Upper lobe of right lung (tissue), 1 donor: ENCODE measurements at regions not wholly inside any gene's neighbourhood (a gene's known extent, or its start where the extent isn't known, plus 50 kb on each side); places are given as distances from the start of the nearest gene placed in this dataset.

Source experiments
- ATAC-seq: fragments of 200-7000 bp; cut with Tn5 transposase; one replicate; pipeline ENCODE4 v1.9.1; 2020; ENCODE audit warnings: mild to moderate bottlenecking, moderate library complexity
- DNase-seq: peaks from one replicate; pipeline ENCODE4 v3.0.0-alpha.2; 2020
- H3K27ac ChIP-seq: fragments of 200-600 bp; one replicate; pipeline ENCODE4 v1.8.0; 2022
- H3K27me3 ChIP-seq: fragments of 200-600 bp; one replicate; pipeline ENCODE4 v1.8.0; 2022; ENCODE audit warnings: mild to moderate bottlenecking
- H3K36me3 ChIP-seq: fragments of 200-600 bp; one replicate; pipeline ENCODE4 v1.8.0; 2022
- H3K4me1 ChIP-seq: fragments of 200-600 bp; one replicate; pipeline ENCODE4 v1.8.0; 2022
- H3K4me3 ChIP-seq: fragments of 200-600 bp; one replicate; pipeline ENCODE4 v1.8.0; 2022; ENCODE audit warnings: mild to moderate bottlenecking
- H3K9me3 ChIP-seq: fragments of 200-600 bp; one replicate; pipeline ENCODE4 v1.8.0; 2022
- intact Hi-C: fragments of 100-400 bp; cut with DNase I; formaldehyde crosslinking; loops from one replicate; pipeline ENCODE4 v1.11.0; 2022
- TF ChIP-seq, protein P1 (sequence below): fragments of 200-600 bp; IDR thresholded peaks from one replicate; pipeline ENCODE4 v1.8.0; 2022; ENCODE audit warnings: antibody characterized with exemption
- donor health status: DM: no; HTN: yes; CAD: no; lungs with severe emphysema.

DNA sequence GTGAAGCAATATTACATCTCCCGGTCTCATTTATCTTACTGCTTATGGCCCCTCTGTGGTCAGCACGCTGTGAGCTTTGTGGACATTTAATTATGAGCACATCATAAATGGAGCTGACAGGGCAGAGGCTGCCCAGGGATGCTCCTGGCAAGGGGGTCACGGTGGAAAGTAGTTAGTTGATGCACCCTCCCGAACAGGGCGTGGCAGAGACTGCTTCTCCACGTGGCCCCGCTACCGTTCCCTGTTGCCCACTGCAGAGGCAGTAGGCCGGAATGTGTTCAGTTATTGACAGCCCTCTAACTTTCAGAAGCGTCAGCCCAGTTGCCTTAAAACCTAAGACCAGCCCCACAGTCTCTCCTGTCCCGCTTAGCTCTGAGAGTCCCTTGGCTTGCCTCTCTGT, 180.3 kb upstream of the ZNF507 start:
- intact Hi-C loops, result no loop called here
- Histone ChIP-seq H3K27ac (no peak overlapping the region), H3K9me3 (no peaks in the 10 kb centered on the region), H3K36me3 (no peaks in the 10 kb centered on the region), H3K4me3 (no peak overlapping the region), H3K4me1 (no peaks in the 10 kb centered on the region), H3K27me3 (peaks cover 5% of the 10 kb centered on the region)
- TF ChIP-seq, protein P1, sequence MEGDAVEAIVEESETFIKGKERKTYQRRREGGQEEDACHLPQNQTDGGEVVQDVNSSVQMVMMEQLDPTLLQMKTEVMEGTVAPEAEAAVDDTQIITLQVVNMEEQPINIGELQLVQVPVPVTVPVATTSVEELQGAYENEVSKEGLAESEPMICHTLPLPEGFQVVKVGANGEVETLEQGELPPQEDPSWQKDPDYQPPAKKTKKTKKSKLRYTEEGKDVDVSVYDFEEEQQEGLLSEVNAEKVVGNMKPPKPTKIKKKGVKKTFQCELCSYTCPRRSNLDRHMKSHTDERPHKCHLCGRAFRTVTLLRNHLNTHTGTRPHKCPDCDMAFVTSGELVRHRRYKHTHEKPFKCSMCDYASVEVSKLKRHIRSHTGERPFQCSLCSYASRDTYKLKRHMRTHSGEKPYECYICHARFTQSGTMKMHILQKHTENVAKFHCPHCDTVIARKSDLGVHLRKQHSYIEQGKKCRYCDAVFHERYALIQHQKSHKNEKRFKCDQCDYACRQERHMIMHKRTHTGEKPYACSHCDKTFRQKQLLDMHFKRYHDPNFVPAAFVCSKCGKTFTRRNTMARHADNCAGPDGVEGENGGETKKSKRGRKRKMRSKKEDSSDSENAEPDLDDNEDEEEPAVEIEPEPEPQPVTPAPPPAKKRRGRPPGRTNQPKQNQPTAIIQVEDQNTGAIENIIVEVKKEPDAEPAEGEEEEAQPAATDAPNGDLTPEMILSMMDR, result no peak
- DNase-seq (no peak), ATAC-seq (no peak)

DNA sequence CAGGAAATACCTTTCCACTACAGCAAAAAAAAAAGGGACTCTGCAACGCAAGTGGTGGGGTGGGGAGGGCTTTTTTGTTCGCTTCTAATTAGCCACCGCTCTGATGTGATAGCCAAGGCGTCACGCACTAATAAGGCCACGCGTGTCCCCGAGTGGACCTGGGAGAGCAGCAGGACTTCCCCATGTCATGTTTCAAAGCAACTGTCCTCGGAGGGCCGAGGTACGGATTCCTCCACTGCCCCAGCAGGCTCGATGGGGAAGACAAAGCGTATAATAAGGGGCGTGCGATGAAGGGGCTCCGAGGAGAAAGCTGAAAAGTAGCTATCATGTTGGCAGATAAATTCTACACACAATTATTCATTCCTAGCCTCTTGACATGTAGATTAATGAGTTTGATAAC, 179.7 kb upstream of the ZNF507 start:
- H3K4me1 ChIP-seq, result no peaks in the 10 kb centered on the region
- H3K36me3 ChIP-seq, result no peaks in the 10 kb centered on the region
- DNase-seq (no peak), ATAC-seq (no peak)
- H3K9me3 ChIP-seq, result no peaks in the 10 kb centered on the region
- H3K27me3 ChIP-seq, result peaks cover 5% of the 10 kb centered on the region
- intact Hi-C loops, result no loop called here
- no peak overlapping the region for H3K4me3 ChIP-seq
- TF ChIP-seq, protein P1, result no peak
- no peak overlapping the region for H3K27ac ChIP-seq

DNA sequence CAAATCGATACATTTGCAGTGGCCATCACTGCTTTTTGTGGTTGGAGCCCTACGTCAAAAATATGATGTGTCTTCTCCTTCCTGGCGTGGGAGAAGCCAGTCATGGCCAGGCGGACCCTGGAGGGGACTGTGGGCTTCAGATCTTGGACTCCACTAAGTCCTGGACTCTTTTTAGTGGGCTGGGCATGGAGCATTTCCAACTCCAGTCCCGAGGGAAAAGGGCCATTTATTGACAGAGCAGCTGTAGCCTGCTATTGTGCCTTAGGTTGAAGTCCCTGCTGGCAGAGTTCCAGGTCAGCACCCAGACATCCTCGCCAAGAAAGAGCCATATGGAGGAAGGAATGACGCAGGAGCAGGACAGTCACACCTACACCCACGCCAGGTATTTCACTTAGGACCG, 179.2 kb upstream of the ZNF507 start:
- no peaks in the 10 kb centered on the region for H3K4me1 ChIP-seq
- no peaks in the 10 kb centered on the region for H3K36me3 ChIP-seq
- DNase-seq, result no peak
- no peak for ATAC-seq
- TF ChIP-seq, protein P1, result no peak
- peaks cover 5% of the 10 kb centered on the region for H3K27me3 ChIP-seq
- H3K9me3 ChIP-seq, result no peaks in the 10 kb centered on the region
- no peak overlapping the region for H3K4me3 ChIP-seq
- no peak overlapping the region for H3K27ac ChIP-seq
- intact Hi-C loops, result no loop called here

DNA sequence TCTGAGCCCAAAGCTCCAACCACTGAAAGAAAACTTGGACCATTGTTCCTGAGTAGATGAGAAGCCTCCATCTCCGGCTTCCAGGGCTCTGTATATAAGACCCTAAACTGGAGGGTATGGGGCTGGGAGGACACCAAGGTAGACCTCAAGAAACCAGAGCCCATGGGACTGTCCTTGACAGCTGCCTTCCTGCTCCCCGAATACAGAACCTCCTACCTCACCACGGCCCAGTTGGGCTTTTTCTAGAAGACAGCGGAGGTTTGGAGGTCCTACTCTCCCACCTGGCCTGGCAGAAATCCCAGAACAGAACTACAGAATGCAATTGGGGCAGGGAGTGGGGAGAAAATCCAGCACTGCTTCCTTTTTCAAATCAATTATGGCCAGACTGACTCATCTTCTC, 177.3 kb upstream of the ZNF507 start:
- Histone ChIP-seq H3K4me1 (no peaks in the 10 kb centered on the region), H3K9me3 (no peaks in the 10 kb centered on the region), H3K36me3 (no peaks in the 10 kb centered on the region), H3K4me3 (no peak overlapping the region), H3K27me3 (peaks cover 5% of the 10 kb centered on the region), H3K27ac (no peak overlapping the region)
- ATAC-seq (no peak), DNase-seq (no peak)
- TF ChIP-seq, protein P1, result no peak
- intact Hi-C loops, result no loop called here

DNA sequence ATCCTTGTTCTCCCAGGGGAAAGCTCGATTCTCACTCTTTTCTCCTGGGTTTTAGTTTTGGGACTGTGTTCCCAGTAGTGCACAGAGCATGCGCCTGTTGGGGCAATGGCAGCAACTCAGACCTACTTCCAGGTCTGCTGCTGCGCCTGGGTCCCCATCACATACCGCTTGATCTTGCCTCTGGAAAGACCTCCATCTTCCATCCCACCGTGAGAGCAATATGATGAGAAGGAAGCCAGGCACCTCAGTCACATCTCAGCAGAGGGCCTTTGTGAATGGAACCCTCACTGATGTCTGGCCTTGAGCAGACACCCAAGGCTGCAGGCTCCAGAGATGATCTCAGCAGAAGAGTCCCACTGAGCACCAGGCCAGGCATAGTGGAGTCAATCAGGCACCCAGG, 176.8 kb upstream of the ZNF507 start:
- DNase-seq, result no peak
- ATAC-seq, result no peak
- Histone ChIP-seq H3K27me3 (peaks cover 5% of the 10 kb centered on the region), H3K27ac (no peak overlapping the region), H3K4me3 (no peak overlapping the region), H3K4me1 (no peaks in the 10 kb centered on the region), H3K36me3 (no peaks in the 10 kb centered on the region), H3K9me3 (no peaks in the 10 kb centered on the region)
- intact Hi-C loops, result no loop called here
- TF ChIP-seq, protein P1, result no peak

DNA sequence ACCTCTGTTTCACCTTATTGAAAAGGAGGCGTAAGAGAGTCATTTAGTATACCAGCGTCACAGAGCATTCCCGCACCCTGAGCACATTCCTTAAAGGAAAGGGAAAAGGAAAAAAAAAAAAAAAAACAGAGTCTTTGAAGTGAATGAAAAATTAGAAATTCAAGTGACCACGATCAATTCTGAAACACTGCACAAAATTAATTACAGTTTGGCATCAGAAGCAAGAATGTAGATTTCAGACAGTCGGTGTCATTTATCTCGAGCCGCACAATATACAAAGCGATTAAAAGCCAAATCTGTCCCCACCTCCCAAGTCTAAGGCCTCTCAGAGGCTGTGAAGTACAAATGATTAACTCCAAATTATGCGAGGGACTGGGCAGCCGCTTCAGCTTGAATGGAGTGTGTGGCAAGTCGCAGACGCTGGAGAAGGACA, 173.7 kb upstream of the ZNF507 start:
- TF ChIP-seq, protein P1, result no peak
- no peak overlapping the region for H3K4me3 ChIP-seq
- DNase-seq (no peak), ATAC-seq (no peak)
- intact Hi-C loops, result no loop called here
- no peaks in the 10 kb centered on the region for H3K9me3 ChIP-seq
- H3K36me3 ChIP-seq, result no peaks in the 10 kb centered on the region
- no peaks in the 10 kb centered on the region for H3K4me1 ChIP-seq
- H3K27me3 ChIP-seq, result no peaks in the 10 kb centered on the region
- H3K27ac ChIP-seq, result no peak overlapping the region
